ENCODE measurements at regions not wholly inside any gene's neighbourhood (a gene's known extent, or its start where the extent isn't known, plus 50 kb on each side); places are given as distances from the start of the nearest gene placed in this dataset.
A peak's percentile ranks its signal among the peaks of the same experiment; 100 is the strongest.

DNA sequence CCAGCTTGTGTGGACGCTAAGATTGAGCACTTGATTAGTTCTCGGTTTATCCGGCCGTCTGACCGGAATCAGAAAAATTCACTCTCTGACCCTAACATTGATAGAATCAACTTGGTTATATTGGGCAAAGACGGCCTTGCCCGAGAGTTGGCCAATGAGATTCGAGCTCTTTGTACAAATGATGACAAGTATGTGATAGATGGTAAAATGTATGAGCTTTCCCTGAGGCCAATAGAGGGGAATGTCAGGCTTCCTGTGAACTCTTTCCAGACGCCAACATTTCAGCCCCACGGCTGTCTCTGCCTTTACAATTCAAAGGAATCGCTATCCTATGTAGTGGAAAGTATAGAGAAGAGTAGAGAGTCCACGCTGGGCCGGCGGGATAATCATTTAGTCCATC, 59.6 kb downstream of the ARHGAP35 start:
- Histone ChIP-seq H2AFZ (ENCODE audit: low read length) (no peak overlapping the region), H3K4me1 (ENCODE audit: insufficient read depth, low read length, poor library complexity, severe bottlenecking) (peaks cover 16% of the 10 kb centered on the region), H3K79me2 (ENCODE audit: insufficient read depth, low read depth, low read length) (peaks cover 40% of the 10 kb centered on the region; the same call in 1 of the 2 replicates), H3K4me3 (ENCODE audit: low read depth, low read length, poor library complexity, severe bottlenecking) (no peak overlapping the region), H4K20me1 (ENCODE audit: insufficient read depth, low read length) (peaks cover 16% of the 10 kb centered on the region), H3K9me3 (ENCODE audit: low read length) (no peaks in the 10 kb centered on the region), H3K4me2 (ENCODE audit: low read length) (no peak overlapping the region), H3K27ac (ENCODE audit: low read depth, low read length, poor library complexity, severe bottlenecking) (no peak overlapping the region), H3K9me2 (ENCODE audit: insufficient read depth, low read length) (no peaks in the 10 kb centered on the region), H3K36me3 (ENCODE audit: insufficient read depth, low read length) (peaks cover 60% of the 10 kb centered on the region)
- intact Hi-C loops (cut with micrococcal nuclease; ENCODE audit: unreplicated experiment) = no loop called here
- DNase-seq (ENCODE audit: low spot score) = no peak
- no peak for TF ChIP-seq EZH2phosphoT487 (IDR thresholded peaks at IDR 0.05; ENCODE audit: borderline replicate concordance, low read depth, low read length)
- no peak for TF ChIP-seq CTCF (conservative IDR thresholded peaks at IDR 0.05; ENCODE audit: low read length)
- POLR2A ChIA-PET = interaction anchor here (0.7 kb wide), 1 partner anchor 9 kb away, joined by 4 read pairs; no protein-coding TSS in a partner anchor
- CTCF ChIA-PET (ENCODE audit: unreplicated experiment) = no interaction called here
- BruUV-seq (replicated peaks) = no TSS peak

- no peak overlapping the region for H2AFZ ChIP-seq (ENCODE audit: low read length)
- peaks cover 64% of the 10 kb centered on the region for H3K36me3 ChIP-seq (ENCODE audit: insufficient read depth, low read length)
- TSS peak; percentile 55 for BruUV-seq (replicated peaks)
- no peaks in the 10 kb centered on the region for H3K9me3 ChIP-seq (ENCODE audit: low read length)
- no peaks in the 10 kb centered on the region for H3K9me2 ChIP-seq (ENCODE audit: insufficient read depth, low read length)
- ChIA-PET CTCF (ENCODE audit: unreplicated experiment) (no interaction called here), POLR2A (no interaction called here)
- no peak overlapping the region for H3K27ac ChIP-seq (ENCODE audit: low read depth, low read length, poor library complexity, severe bottlenecking)
- intact Hi-C loops (cut with micrococcal nuclease; ENCODE audit: unreplicated experiment) = no loop called here
- H3K4me3 ChIP-seq (ENCODE audit: low read depth, low read length, poor library complexity, severe bottlenecking) = no peak overlapping the region
- H3K4me1 ChIP-seq (ENCODE audit: insufficient read depth, low read length, poor library complexity, severe bottlenecking) = peaks cover 19% of the 10 kb centered on the region
- peaks cover 42% of the 10 kb centered on the region; the same call in 1 of the 2 replicates for H3K79me2 ChIP-seq (ENCODE audit: insufficient read depth, low read depth, low read length)
- H3K4me2 ChIP-seq (ENCODE audit: low read length) = no peak overlapping the region
- no peak for DNase-seq (ENCODE audit: low spot score)
- peaks cover 20% of the 10 kb centered on the region for H4K20me1 ChIP-seq (ENCODE audit: insufficient read depth, low read length)
- TF ChIP-seq CTCF (conservative IDR thresholded peaks at IDR 0.05; ENCODE audit: low read length) (no peak), EZH2phosphoT487 (IDR thresholded peaks at IDR 0.05; ENCODE audit: borderline replicate concordance, low read depth, low read length) (no peak)
Observed at GRCh38 chr19:46921071-46921470, 60.3 kb downstream of the ARHGAP35 start.

DNA sequence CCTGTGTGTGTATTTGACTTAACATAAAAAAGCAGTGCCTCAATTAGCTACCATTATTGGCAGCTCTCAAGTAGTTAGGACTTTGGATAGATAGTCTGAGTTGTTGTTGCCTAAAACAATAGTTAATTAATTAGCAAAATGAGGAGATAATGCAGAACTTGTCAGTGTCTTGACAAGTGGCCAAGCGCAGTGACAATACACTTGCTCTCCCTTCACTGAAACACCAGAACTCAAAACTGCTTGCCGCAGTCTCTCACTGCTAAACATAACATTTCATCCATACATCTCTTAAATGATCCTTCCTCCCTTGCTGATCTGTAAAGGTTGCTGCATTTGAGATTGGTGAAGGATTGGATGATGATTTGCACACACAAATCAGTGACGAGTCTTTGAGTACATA, 61.7 kb downstream of the ARHGAP35 start:
- BruUV-seq (replicated peaks) = no TSS peak

More for the DNA sequence above, 61.7 kb downstream of the ARHGAP35 start:
- intact Hi-C loops (cut with micrococcal nuclease; ENCODE audit: unreplicated experiment) = no loop called here
- Histone ChIP-seq H4K20me1 (ENCODE audit: insufficient read depth, low read length) (peaks cover 28% of the 10 kb centered on the region), H3K4me2 (ENCODE audit: low read length) (no peak overlapping the region), H3K27ac (ENCODE audit: low read depth, low read length, poor library complexity, severe bottlenecking) (no peak overlapping the region), H3K9me2 (ENCODE audit: insufficient read depth, low read length) (no peaks in the 10 kb centered on the region), H3K9me3 (ENCODE audit: low read length) (no peaks in the 10 kb centered on the region), H3K4me1 (ENCODE audit: insufficient read depth, low read length, poor library complexity, severe bottlenecking) (peaks cover 33% of the 10 kb centered on the region), H3K4me3 (ENCODE audit: low read depth, low read length, poor library complexity, severe bottlenecking) (no peak overlapping the region), H2AFZ (ENCODE audit: low read length) (no peak overlapping the region), H3K79me2 (ENCODE audit: insufficient read depth, low read depth, low read length) (peaks cover 43% of the 10 kb centered on the region), H3K36me3 (ENCODE audit: insufficient read depth, low read length) (peaks cover 64% of the 10 kb centered on the region)
- ChIA-PET CTCF (ENCODE audit: unreplicated experiment) (no interaction called here), POLR2A (no interaction called here)
- TF ChIP-seq CTCF (conservative IDR thresholded peaks at IDR 0.05; ENCODE audit: low read length) = no peak
- no peak for TF ChIP-seq EZH2phosphoT487 (IDR thresholded peaks at IDR 0.05; ENCODE audit: borderline replicate concordance, low read depth, low read length)
- no peak for DNase-seq (ENCODE audit: low spot score)

Data from OCI-LY7 (cell line).